PC-3 (cell line): ENCODE measurements at regions not wholly inside any gene's neighbourhood (a gene's known extent, or its start where the extent isn't known, plus 50 kb on each side); places are given as distances from the start of the nearest gene placed in this dataset.
"Not testable (repeated sequence)": the region's sequence is repeated elsewhere in the genome, so short reads cannot be mapped to it uniquely, and the experiment has no call there.

ENCODE experiments used
- ATAC-seq: fragments of 200-7000 bp; cut with Tn5 transposase; 2 replicates; pipeline ENCODE4 v1.9.1; 2020; ENCODE audit warnings: mild to moderate bottlenecking, moderate library complexity
- BruUV-seq: library from RNA; stranded (reverse); fragments of 400-500 nt; replicated peaks from 2 replicates; lab custom pipeline; 2021; lab: Mats Ljungman, UMichigan
- CTCF ChIA-PET: fragments of 300-600 bp; sonication (Branson Sonifier 250); formaldehyde crosslinking; loops from one replicate; lab custom pipeline; 2022; ENCODE audit warnings: antibody characterized with exemption; lab: Charles Lee
- POLR2A ChIA-PET: fragments of 300-600 bp; sonication (Branson Sonifier 250); formaldehyde crosslinking; loops from one replicate; lab custom pipeline; 2022; ENCODE audit warnings: antibody characterized with exemption; ENCODE audit not compliant: unreplicated experiment; lab: Charles Lee
- DNase-seq: peaks from one replicate; pipeline ENCODE4 v3.0.0-alpha.2; 2015
- H2AFZ ChIP-seq: fragments of 300-600 bp; sonication (generic); 2 replicates; pipeline ENCODE4 v1.6.0; 2016; ENCODE audit warnings: antibody characterized with exemption, low read length
- H3F3A ChIP-seq: fragments of 300-600 bp; sonication (generic); one replicate; pipeline ENCODE4 v1.6.0; 2017; ENCODE audit warnings: antibody characterized with exemption, low read length, control low read depth, mild to moderate bottlenecking; ENCODE audit not compliant: unreplicated experiment
- H3K27ac ChIP-seq: fragments of 300-600 bp; sonication (generic); 2 replicates; pipeline ENCODE4 v1.5.1; 2016; ENCODE audit warnings: mild to moderate bottlenecking, low read length
- H3K27me3 ChIP-seq: fragments of 300-600 bp; sonication (generic); 2 replicates; pipeline ENCODE4 v1.6.1; 2016; ENCODE audit warnings: low read length, mixed read lengths
- H3K36me3 ChIP-seq: fragments of 300-600 bp; sonication (generic); 2 replicates; pipeline ENCODE4 v1.6.1; 2016; ENCODE audit warnings: low read depth, mixed run types, low read length, mixed read lengths
- H3K4me1 ChIP-seq: fragments of 300-600 bp; sonication (generic); 2 replicates; pipeline ENCODE4 v1.5.1; 2016; ENCODE audit warnings: low read length; ENCODE audit not compliant: insufficient read depth
- H3K4me2 ChIP-seq: fragments of 300-600 bp; sonication (generic); 2 replicates; pipeline ENCODE4 v1.6.0; 2016; ENCODE audit warnings: low read length
- H3K4me3 ChIP-seq: fragments of 300-600 bp; sonication (generic); 2 replicates; pipeline ENCODE4 v1.5.1; 2016; ENCODE audit warnings: mild to moderate bottlenecking, low read length, mixed read lengths
- H3K79me2 ChIP-seq: fragments of 300-600 bp; sonication (generic); 2 replicates; pipeline ENCODE4 v1.6.1; 2017; ENCODE audit warnings: low read length, mixed read lengths
- H3K9ac ChIP-seq: fragments of 300-600 bp; sonication (generic); 2 replicates; pipeline ENCODE4 v1.6.0; 2016; ENCODE audit warnings: mild to moderate bottlenecking, low read length
- H3K9me2 ChIP-seq: fragments of 300-600 bp; sonication (generic); replicated peaks from 2 replicates; pipeline ENCODE4 v1.6.1; 2016; ENCODE audit warnings: mixed run types, low read length, mixed read lengths
- H3K9me3 ChIP-seq: fragments of 300-600 bp; sonication (generic); 2 replicates; pipeline ENCODE4 v1.6.1; 2016; ENCODE audit warnings: low read length, mixed read lengths
- H4K20me1 ChIP-seq: fragments of 300-600 bp; sonication (generic); 2 replicates; pipeline ENCODE4 v1.6.1; 2016; ENCODE audit warnings: low read length, mixed read lengths
- EZH2 ChIP-seq: fragments of 300-600 bp; sonication (generic); IDR thresholded peaks from one replicate; pipeline ENCODE4 v1.6.1; 2017; ENCODE audit warnings: antibody characterized with exemption, mild to moderate bottlenecking, low read length; ENCODE audit not compliant: unreplicated experiment
- EZH2phosphoT487 ChIP-seq: fragments of 300-600 bp; sonication (generic); IDR thresholded peaks from 2 replicates; pipeline ENCODE4 v1.6.1; 2018; ENCODE audit warnings: mild to moderate bottlenecking, antibody characterized with exemption, low read length, borderline replicate concordance
- intact Hi-C: fragments of 100-400 bp; cut with micrococcal nuclease; formaldehyde crosslinking; loops from 2 replicates; pipeline ENCODE4 v1.9.0; 2023
- TF ChIP-seq, protein P1 (sequence below): fragments of 300-600 bp; sonication (generic); conservative IDR thresholded peaks from 2 replicates; pipeline ENCODE4 v1.5.1; 2017; ENCODE audit warnings: antibody characterized with exemption, low read depth, mild to moderate bottlenecking, low read length

DNA sequence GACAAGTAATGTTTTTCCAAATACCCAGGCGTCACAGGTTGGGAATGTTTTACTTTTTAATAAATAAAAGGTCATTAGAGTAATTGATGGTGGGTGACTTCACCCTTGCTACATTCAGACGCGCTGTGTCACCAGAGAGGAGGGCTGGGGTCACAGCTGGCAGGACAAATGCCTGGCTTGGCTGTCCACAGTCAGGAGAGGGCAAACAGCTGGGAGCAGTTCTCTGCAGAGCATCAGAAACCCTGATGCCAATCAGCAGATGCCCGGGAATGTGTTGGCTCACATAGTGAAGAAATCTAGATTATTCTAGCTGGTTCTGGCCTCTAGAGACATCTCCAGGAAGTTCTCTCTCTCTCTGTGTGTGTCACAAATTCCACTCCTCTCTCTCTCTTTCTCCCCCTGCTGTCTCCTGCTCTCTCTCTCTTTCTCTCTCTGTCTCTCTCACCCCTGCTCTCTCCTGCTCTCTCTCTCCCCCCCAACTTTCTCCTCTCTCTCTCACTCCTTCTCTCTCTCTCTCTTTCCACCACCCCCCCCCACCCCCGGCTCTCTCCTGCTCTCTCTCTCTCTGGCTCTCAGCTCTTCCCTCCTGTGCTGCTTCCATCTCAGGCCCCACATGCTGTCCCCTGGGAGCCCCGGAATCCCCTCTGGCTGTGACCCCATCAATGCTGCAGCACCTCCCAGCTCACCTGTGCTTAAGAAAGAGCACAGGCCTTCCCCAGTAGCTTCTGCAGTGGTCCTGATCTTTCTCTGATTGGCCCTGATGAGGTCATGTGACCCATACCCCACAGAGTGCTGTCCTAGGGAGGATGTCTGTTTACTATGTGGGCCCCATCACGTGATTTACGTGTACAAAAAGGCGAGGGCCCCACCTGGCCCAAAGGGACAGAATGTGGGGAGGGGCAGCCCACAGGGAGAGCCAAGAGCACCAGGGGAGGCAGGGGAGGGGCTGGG is 331.5 kb downstream of the ADGRD1 start:
- H3K79me2 ChIP-seq, CTCF ChIA-PET, POLR2A ChIA-PET, H3K4me3 ChIP-seq, DNase-seq, ATAC-seq, H3F3A ChIP-seq, H3K27ac ChIP-seq, H3K9me3 ChIP-seq, H3K36me3 ChIP-seq, intact Hi-C loops, H4K20me1 ChIP-seq, H3K9ac ChIP-seq, BruUV-seq, H2AFZ ChIP-seq, H3K4me1 ChIP-seq, H3K9me2 ChIP-seq, H3K4me2 ChIP-seq: not testable (repeated sequence)
- H3K27me3 ChIP-seq, result peaks cover 18% of the 10 kb centered on the region

DNA sequence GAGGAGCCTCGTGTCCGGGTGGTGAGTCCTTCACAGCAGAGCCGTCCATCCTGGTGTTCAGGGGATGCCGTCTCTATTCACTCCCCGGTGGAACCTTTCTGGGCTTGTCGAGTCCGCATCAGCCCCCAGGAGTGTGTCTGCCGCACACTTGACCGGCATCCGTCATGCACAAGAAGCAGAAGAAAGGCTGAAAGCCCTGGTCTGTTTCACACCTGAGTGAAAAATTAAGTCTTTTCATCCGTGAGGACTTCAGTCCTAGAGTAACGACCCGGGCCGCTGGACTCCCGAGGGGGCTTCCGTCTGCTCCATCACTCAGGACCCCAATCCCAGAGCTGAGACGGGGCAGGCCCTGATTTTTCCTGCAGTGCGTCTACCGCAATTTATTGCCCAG is 332.2 kb downstream of the ADGRD1 start:
- H3K9me3 ChIP-seq, H3K27ac ChIP-seq, H3K4me2 ChIP-seq, BruUV-seq, DNase-seq, intact Hi-C loops, H3K79me2 ChIP-seq, CTCF ChIA-PET, H3F3A ChIP-seq, H3K9me2 ChIP-seq, H3K36me3 ChIP-seq, H4K20me1 ChIP-seq, H2AFZ ChIP-seq, H3K9ac ChIP-seq, ATAC-seq, POLR2A ChIA-PET, H3K4me3 ChIP-seq, H3K4me1 ChIP-seq: not testable (repeated sequence)
- H3K27me3 ChIP-seq, result peaks cover 11% of the 10 kb centered on the region

DNA sequence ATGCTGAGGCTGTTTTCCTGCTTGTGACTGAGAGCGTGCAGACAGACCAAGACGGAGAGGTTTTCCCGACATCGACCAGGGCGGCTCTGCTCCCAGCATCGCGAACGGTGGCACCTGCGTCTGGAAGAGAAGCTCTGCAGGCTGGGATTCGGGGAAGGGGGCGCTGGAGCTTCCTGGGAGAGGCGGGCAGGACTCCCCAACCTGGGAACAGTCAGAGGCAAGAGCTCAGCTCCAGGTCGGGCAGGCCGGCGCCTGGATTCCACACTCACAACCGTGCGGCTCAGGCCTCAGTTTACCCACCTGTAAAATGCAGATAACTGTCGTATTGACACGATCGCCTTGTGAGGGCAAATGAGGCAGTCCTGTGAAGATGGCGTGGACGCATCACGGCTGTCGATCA is 332.6 kb downstream of the ADGRD1 start:
- H3K9me2 ChIP-seq, CTCF ChIA-PET, ATAC-seq, H3F3A ChIP-seq, H3K36me3 ChIP-seq, H3K27me3 ChIP-seq, H3K4me3 ChIP-seq, H2AFZ ChIP-seq, DNase-seq, intact Hi-C loops, H3K9me3 ChIP-seq, H4K20me1 ChIP-seq, BruUV-seq, H3K9ac ChIP-seq, POLR2A ChIA-PET, H3K4me2 ChIP-seq, H3K4me1 ChIP-seq, H3K79me2 ChIP-seq, H3K27ac ChIP-seq: not testable (repeated sequence)

GRCh38 chr12:131287015-131287937 is 333.6 kb downstream of the ADGRD1 start:
- Histone ChIP-seq H3F3A (no peaks in the 10 kb centered on the region), H2AFZ (no peak overlapping the region), H3K27ac (no peak overlapping the region), H4K20me1 (no peaks in the 10 kb centered on the region), H3K4me1 (no peaks in the 10 kb centered on the region), H3K9me2 (no peaks in the 10 kb centered on the region), H3K4me2 (no peak overlapping the region), H3K79me2 (no peaks in the 10 kb centered on the region), H3K9ac (no peak overlapping the region), H3K9me3 (no peaks in the 10 kb centered on the region), H3K27me3 (peaks cover 7% of the 10 kb centered on the region; the same call in 1 of the 2 replicates), H3K36me3 (no peaks in the 10 kb centered on the region), H3K4me3 (no peak overlapping the region)
- ChIA-PET CTCF (no interaction called here), POLR2A (no interaction called here)
- intact Hi-C loops, result no loop called here
- no TSS peak for BruUV-seq
- no peak for DNase-seq
- ATAC-seq, result no peak
- TF ChIP-seq EZH2phosphoT487 (no peak), EZH2 (no peak)
- TF ChIP-seq, protein P1, sequence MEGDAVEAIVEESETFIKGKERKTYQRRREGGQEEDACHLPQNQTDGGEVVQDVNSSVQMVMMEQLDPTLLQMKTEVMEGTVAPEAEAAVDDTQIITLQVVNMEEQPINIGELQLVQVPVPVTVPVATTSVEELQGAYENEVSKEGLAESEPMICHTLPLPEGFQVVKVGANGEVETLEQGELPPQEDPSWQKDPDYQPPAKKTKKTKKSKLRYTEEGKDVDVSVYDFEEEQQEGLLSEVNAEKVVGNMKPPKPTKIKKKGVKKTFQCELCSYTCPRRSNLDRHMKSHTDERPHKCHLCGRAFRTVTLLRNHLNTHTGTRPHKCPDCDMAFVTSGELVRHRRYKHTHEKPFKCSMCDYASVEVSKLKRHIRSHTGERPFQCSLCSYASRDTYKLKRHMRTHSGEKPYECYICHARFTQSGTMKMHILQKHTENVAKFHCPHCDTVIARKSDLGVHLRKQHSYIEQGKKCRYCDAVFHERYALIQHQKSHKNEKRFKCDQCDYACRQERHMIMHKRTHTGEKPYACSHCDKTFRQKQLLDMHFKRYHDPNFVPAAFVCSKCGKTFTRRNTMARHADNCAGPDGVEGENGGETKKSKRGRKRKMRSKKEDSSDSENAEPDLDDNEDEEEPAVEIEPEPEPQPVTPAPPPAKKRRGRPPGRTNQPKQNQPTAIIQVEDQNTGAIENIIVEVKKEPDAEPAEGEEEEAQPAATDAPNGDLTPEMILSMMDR, result no peak
